GM21423 (cell line): ENCODE measurements at regions not wholly inside any gene's neighbourhood (a gene's known extent, or its start where the extent isn't known, plus 50 kb on each side); places are given as distances from the start of the nearest gene placed in this dataset.

ENCODE experiments used
- ATAC-seq: cut with Tn5 transposase; IDR thresholded peaks from one replicate; pipeline ENCODE4 v1.9.1; 2021; ENCODE audit warnings: mild to moderate bottlenecking, moderate library complexity; ENCODE audit not compliant: unreplicated experiment

DNA sequence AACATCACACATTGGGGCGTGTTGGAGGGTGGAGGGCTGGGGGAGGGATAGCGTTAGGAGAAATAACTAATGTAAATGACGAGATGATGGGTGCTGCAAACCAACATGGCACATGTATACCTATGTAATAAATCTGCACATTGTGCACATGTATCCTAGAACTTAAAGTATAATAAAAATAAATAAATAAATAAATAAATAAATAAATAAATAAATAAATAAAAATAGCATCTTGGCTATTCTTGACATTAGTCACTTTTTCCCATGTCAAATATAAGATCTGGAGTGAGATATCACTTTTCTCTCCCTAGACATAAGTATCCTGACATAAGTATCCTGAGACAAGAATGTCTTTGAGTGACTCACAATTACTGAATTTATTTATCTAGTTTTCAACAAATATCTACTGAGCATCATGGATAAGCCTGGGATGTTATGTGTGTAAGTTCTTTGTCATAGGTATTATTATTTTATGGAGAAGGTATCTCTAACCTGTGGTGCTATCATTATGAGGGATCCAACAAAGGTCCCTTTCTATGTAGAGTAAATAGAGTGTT, 691.3 kb downstream of the SORCS1 start:
- ATAC-seq: no peak

GRCh38 chr10:106467506-106467905, 697.0 kb downstream of the SORCS1 start:
- no peak for ATAC-seq

DNA sequence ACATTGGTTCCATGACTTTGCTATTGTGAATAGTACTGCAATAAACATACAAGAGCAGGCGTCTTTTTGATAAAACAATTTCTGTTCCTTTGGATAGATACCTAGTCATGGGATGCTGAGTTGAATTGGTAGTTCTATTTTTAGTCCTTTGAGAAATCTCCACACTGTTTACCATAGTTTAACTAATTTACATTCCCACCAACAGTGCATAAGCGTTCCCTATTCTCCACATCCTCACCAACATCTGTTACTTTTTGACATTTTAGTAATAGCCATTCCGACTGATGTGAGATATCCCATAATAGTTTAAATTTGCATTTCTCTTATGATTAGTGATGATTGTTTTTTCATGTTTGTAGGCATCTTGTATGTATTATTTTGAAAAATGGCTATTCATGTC, 707.0 kb downstream of the SORCS1 start:
- ATAC-seq: no peak

DNA sequence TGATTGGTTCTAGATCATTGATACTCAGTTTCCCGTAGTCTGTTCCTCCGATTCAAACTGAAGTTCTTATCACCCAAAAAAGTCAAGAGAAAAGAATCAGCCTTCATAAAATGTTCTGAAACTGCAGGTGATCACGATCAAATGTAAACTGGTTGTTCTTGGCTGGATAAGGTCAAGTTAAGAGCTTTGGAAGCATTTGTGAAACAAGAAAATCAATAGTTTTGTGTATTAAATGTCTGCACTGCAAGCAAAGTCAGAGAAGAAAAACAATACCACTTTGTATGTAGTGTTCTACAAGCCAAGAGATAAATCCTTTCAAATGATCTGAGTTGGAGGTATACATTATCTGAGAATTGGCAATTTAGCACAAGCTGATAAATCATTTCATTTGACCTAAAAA, 710.3 kb downstream of the SORCS1 start:
- no peak for ATAC-seq

DNA sequence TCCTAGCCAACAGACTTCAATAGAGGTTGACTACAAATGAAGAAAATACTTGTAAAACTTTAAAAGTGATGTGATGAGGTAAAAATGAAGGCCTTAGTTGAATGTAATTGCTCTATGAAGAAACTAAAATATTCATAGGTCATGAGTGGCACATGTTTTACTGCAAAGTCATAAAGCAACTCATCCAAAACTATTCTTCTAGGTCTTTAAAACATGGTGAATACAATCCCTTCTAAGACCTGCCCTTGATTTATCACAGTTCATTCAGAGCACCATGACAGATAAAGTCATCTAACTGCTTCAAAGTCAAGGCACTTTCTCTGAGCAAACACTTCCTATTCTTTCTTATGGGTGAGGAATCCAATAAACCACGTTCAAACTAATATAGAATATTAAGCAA, 713.5 kb downstream of the SORCS1 start:
- ATAC-seq: no peak

DNA sequence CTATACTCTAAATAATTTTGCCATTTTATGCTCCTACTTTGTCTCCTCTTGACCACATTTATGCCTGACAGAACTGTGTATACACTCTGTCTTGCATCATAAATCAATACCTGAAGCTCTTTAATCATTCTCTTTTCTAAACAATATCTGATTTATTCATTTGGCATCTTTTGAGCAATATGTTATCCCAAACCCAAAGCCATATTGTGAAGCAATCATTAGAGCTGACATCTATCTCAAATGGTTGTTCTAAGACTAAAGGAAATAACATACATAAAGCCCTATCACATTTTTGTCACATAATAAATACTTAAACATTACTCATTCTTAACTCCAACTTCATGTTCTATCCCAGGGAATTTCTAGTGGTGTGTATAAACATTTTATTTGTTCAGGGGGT, 717.6 kb downstream of the SORCS1 start:
- ATAC-seq: no peak

DNA sequence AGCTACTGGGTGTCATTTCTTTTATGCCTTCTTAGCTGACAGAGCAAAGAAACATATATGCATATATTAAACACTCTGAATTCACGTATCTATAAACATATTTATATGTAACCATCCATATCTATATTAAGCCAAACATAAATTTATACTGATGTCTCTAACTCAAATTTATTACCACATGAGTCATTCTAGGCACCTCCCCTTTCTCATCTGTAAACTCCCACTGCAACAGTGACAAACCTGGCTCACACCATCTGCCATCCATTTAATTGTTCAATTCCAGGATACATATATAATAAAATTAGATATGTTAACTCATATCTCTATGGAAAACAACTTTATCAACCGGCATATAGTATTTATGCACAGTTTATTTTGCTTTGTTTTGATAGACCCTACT, 722.3 kb downstream of the SORCS1 start:
- ATAC-seq: no peak

DNA sequence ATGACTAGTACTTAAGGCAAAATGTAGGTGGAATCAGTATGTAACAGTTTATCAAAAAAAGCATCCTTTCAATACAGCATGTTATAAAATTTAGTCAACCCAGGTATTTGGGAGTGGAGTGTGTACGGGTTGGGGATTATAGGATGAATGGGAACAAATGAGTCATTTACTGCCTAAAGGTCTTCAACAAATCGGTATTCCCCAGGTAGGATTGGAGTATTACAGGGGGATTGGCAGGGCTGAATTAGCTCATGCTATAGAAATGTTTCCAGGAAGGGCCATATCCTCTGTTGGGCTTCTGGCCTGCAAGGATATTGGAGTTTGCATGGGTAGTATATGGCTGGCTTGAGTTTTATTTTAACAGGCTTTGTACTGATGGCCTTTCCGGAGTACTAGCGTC, 723.7 kb downstream of the SORCS1 start:
- ATAC-seq: no peak

- ATAC-seq: no peak
These were observed 724.2 kb downstream of the SORCS1 start for GRCh38 chr10:106440355-106440754.

DNA sequence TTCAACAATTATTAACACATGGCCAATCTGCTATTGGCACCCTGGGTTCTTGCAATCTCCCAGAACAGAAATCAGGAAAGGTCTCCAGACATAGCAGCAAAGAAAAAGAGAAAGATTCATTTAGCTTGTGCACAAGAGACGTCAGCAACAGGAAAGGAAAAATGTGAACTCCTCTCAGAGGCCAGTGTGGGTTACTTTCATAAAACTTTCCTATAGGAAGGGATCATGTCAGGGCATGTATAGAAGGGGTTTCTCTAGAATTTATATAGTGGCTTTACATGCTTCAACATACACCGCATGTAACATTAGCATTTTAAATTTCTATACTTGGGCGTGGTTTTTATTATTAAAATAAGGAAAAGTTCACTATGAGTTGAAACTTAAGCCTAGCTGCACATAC, 725.1 kb downstream of the SORCS1 start:
- no peak for ATAC-seq

DNA sequence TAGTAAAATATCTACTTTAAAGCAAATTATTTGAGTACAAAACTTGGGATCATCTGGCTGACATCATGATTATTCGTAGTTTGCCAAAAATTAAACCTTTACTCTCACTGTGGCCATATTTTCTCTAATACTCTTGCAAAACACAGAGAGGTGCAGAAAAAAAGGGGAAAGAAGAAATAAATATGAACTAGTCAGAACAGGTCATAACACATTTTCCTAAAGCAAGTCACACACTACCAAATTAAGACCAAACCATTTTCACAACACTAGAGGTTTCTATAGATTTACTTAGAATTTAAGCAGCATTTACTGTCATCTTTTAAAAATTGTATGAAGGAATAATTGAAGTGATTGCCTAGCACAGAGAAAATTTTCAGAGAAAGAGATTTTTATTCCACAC, 726.1 kb downstream of the SORCS1 start:
- ATAC-seq: no peak

- no peak for ATAC-seq
These were observed 728.3 kb downstream of the SORCS1 start for GRCh38 chr10:106436123-106436715.

GRCh38 chr10:106435081-106435480, 729.4 kb downstream of the SORCS1 start:
- no peak for ATAC-seq

- ATAC-seq: no peak
These were observed 739.5 kb downstream of the SORCS1 start for GRCh38 chr10:106424981-106425380.

DNA sequence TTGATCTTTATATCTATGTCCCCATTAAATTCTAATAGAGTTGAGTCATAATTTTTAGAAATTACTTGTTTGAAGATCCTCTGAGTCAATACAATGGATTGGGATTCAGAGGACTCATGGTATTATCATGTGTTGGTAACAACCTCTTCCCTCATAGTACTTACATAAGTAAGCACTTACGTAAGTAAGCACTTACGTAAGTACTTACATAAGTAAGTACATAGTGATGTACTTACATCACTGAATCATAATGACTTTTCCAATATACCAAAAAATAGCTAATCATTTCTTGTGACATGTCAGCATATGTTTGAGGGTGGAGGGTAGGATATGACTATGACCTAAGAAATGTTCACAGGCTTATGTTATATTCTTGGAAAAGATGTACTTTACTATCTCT, 740.5 kb downstream of the SORCS1 start:
- no peak for ATAC-seq

- no peak for ATAC-seq
These were observed 754.2 kb downstream of the SORCS1 start for GRCh38 chr10:106410331-106410730.

GRCh38 chr10:106405141-106405540, 759.4 kb downstream of the SORCS1 start:
- no peak for ATAC-seq

- ATAC-seq: no peak
These were observed 762.0 kb downstream of the SORCS1 start for GRCh38 chr10:106402458-106402857.

DNA sequence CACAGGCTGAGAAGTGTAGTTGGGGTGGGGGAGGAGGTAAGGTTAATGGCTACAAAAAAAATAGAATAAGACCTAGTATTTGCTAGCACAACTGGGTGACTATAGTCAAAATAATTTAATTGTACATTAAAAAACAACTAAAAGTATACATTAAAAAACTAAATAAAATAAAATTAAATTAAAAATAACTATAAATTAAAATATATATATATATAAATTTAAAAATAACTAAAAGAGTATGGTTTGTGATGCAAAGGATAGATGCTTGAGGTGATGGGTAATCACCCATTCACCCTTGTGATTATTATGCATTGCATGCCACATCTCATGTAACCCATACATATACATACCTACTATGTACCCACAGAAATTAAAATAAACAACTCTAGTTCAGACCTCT, 762.5 kb downstream of the SORCS1 start:
- ATAC-seq: no peak

DNA sequence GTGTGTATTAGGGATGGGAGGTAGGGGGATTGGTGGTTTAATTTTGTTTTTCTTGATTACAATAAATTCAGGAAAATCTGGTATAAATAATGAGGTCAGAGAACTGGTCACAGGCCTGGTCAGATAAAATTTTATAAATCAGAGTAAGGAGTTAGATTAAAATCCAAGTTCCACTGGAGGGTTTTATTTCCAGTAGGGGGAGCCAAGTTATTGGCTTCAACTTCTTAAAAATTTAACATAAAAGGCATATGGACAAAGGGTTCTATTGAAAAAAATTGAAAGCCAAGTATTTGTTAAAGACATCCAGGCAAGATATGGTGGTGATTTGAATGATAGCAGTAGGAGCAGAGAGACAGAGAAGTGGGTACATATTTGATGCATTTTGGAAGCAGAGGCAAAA, 763.3 kb downstream of the SORCS1 start:
- no peak for ATAC-seq

DNA sequence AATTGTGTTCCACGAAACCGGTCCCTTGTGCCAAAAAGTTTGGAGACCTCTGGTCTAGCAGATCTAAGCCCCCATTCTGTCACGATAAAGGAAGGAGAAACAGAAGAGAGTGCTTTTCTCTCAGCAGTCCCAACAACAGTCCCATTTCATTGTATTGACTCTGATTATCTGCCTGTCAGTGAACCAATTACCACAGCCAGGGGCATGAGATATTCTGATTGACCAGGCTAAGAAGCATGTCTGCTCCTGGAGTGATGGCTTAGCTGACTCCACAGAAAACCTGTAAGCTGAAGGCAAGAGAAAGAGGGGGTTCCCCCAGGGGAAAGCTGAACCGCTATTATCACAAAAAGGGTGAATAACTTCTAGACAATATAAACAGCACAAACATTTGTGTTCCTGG, 765.4 kb downstream of the SORCS1 start:
- ATAC-seq: no peak

DNA sequence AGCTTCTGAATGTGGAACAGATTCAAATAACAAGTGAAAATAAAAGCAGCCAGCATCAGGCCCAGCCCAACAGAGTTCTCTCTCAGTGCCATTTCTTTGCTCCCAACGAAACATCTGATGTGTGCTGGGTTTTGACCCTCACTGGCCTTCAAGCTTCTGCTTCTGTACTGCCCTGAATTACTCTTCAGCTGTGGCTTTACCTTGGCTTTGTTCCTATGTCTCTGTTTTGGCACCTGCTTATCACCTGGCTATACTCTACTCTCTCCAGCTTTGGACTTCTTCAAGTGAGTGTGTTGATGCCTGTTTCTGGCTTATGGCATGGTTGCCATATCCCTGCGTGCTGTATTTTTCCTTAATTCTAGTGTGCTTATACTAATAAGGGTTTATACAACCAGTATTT, 768.3 kb downstream of the SORCS1 start:
- no peak for ATAC-seq

GRCh38 chr10:106395041-106395749, 769.3 kb downstream of the SORCS1 start:
- no peak for ATAC-seq
